GM12891 (cell line): ENCODE measurements at regions not wholly inside any gene's neighbourhood (a gene's known extent, or its start where the extent isn't known, plus 50 kb on each side); places are given as distances from the start of the nearest gene placed in this dataset.

Source experiments
- PAX5 ChIP-seq: IDR thresholded peaks from 2 replicates; pipeline ENCODE4 v1.6.1; 2011; ENCODE audit warnings: low read length, moderate library complexity, mild to moderate bottlenecking; ENCODE audit not compliant: insufficient read depth, severe bottlenecking
- POLR2A ChIP-seq: IDR thresholded peaks from 2 replicates; pipeline ENCODE4 v1.6.1; 2011; ENCODE audit warnings: low read depth, low read length, control low read depth
- POLR2AphosphoS5 ChIP-seq: IDR thresholded peaks from 2 replicates; pipeline ENCODE4 v1.6.1; 2011; ENCODE audit warnings: low read depth, low read length, control low read depth
- POU2F2 ChIP-seq: IDR thresholded peaks from 2 replicates; pipeline ENCODE4 v1.6.1; 2011; ENCODE audit warnings: low read depth, mild to moderate bottlenecking, control low read depth, low read length, moderate library complexity
- TAF1 ChIP-seq: IDR thresholded peaks from 2 replicates; pipeline ENCODE4 v1.6.1; 2011; ENCODE audit warnings: low read depth, low read length, control low read depth

DNA sequence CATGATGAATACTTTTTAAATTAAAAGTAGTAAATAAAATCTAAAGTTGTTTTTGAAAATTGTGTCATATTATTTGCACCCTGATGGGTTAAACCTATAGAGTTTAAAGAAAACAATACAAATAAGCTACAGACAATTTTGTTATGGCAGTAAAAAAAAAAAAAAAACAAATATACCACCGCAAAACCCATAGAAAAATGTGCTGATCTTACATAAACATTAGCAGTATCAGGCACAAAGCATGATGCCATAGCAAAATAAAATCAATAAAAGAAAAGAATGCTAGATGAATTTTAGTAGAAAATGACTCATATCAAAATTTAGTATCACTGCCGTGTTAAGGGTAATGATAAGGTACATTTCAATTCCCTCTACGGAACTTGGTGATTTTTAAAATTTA lies 826.0 kb downstream of the SLITRK1 start:
- TF ChIP-seq TAF1: no peak
- TF ChIP-seq POLR2A: no peak
- no peak for TF ChIP-seq POLR2AphosphoS5
- no peak for TF ChIP-seq POU2F2
- TF ChIP-seq PAX5: no peak
